CD4-positive, alpha-beta T cell (primary cell): ENCODE measurements at regions not wholly inside any gene's neighbourhood (a gene's known extent, or its start where the extent isn't known, plus 50 kb on each side); places are given as distances from the start of the nearest gene placed in this dataset.

Source experiments
- ATAC-seq: fragments of 200-7000 bp; cut with Tn5 transposase; one replicate; pipeline ENCODE4 v1.10.0; 2022; ENCODE audit warnings: mild to moderate bottlenecking; ENCODE audit not compliant: poor library complexity
- CTCF ChIA-PET: fragments of 350-600 bp; sonication (Branson Sonifier 250); formaldehyde crosslinking; loops from one replicate; lab custom pipeline; 2021; ENCODE audit warnings: antibody characterized with exemption, inconsistent platforms; lab: Charles Lee
- POLR2A ChIA-PET: fragments of 350-600 bp; sonication (Branson Sonifier 250); formaldehyde crosslinking; loops from one replicate; lab custom pipeline; 2021; ENCODE audit warnings: antibody characterized with exemption, inconsistent platforms; lab: Charles Lee
- DNase-seq, 14 experiments: peaks; one replicate each; pipeline ENCODE4 v3.0.0-alpha.2; 2013 to 2020; ENCODE audit warnings: mixed read lengths in 2 of 14
- H3K27ac ChIP-seq, 2 donors: one replicate each; pipeline versions ENCODE4 v1.5.1 to v1.7.0; 2013; ENCODE audit warnings: low read length in 2 of 2, low read depth in 1 of 2, mild to moderate bottlenecking in 1 of 2
- H3K27me3 ChIP-seq, 2 experiments: 1 replicate in 1 of 2; 2 replicates in 1 of 2; pipeline versions ENCODE4 v1.6.1 to v1.7.0; 2013; ENCODE audit warnings: low read length in 2 of 2, control low read depth in 1 of 2, mild to moderate bottlenecking in 1 of 2, moderate library complexity in 1 of 2; ENCODE audit not compliant: insufficient read depth in 2 of 2, control insufficient read depth in 1 of 2
- H3K36me3 ChIP-seq: one replicate; pipeline ENCODE4 v1.6.1; 2013; ENCODE audit warnings: low read length, control low read depth; ENCODE audit not compliant: insufficient read depth
- H3K4me1 ChIP-seq: one replicate; pipeline ENCODE4 v1.6.1; 2013; ENCODE audit warnings: low read length, control low read depth; ENCODE audit not compliant: insufficient read depth
- H3K4me3 ChIP-seq: one replicate; pipeline ENCODE4 v1.5.1; 2013; ENCODE audit warnings: mild to moderate bottlenecking, low read length, moderate library complexity
- H3K9me3 ChIP-seq, 2 experiments: 1 replicate in 1 of 2; 2 replicates in 1 of 2; pipeline versions ENCODE4 v1.6.1 to v1.7.0; 2013; ENCODE audit warnings: low read length in 2 of 2, mild to moderate bottlenecking in 2 of 2, control low read depth in 1 of 2, moderate library complexity in 1 of 2; ENCODE audit not compliant: control insufficient read depth in 1 of 2, insufficient read depth in 1 of 2
- H3K27ac Mint-ChIP-seq: one replicate; pipeline ENCODE4 v1.8.0; 2020; ENCODE audit warnings: mixed read lengths
- H3K27me3 Mint-ChIP-seq: one replicate; pipeline ENCODE4 v1.8.0; 2021; ENCODE audit warnings: mixed read lengths
- H3K36me3 Mint-ChIP-seq: one replicate; pipeline ENCODE4 v1.8.0; 2021; ENCODE audit warnings: low read depth, mixed read lengths
- H3K4me1 Mint-ChIP-seq: one replicate; pipeline ENCODE4 v1.8.0; 2021; ENCODE audit warnings: low read depth, mixed read lengths
- H3K4me3 Mint-ChIP-seq: one replicate; pipeline ENCODE4 v1.8.0; 2020; ENCODE audit warnings: mild to moderate bottlenecking, mixed read lengths
- H3K9me3 Mint-ChIP-seq: one replicate; pipeline ENCODE4 v1.8.0; 2020; ENCODE audit warnings: mixed read lengths
- CTCF ChIP-seq: fragments of 200-600 bp; IDR thresholded peaks from one replicate; pipeline ENCODE4 v1.8.0; 2022; ENCODE audit warnings: antibody characterized with exemption, mild to moderate bottlenecking
- intact Hi-C, 2 experiments: fragments of 100-400 bp; cut with DNase I in 1 of 2; cut with micrococcal nuclease in 1 of 2; formaldehyde crosslinking; loops; one replicate each; pipeline versions ENCODE4 v1.15.1 to v1.9.0; 2023 to 2025; cut with DNase I, micrococcal nuclease

DNA sequence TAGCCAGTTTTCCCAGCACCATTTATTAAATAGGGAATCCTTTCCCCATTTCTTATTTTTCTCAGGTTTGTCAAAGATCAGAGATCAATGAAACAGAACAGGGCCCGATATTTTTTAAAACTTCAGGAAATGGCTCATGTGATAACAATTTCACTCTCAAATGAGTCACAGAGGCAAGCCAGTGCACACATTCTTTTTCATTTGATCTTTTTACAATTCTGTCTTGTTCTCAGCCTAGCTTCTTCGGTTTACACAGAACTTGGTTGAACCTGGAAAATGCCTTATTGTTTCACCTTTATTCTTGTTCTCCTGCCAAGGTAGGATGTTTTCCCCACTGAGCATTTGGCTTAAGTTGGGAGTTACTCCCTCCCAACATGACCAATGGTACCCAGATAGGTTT, 258.9 kb downstream of the COL12A1 start:
- Mint-ChIP-seq H3K9me3 (peaks cover 11% of the 10 kb centered on the region), H3K27ac (no peak overlapping the region), H3K36me3 (no peaks in the 10 kb centered on the region), H3K4me1 (no peaks in the 10 kb centered on the region), H3K27me3 (no peaks in the 10 kb centered on the region), H3K4me3 (no peak overlapping the region)
- H3K4me1 ChIP-seq = no peaks in the 10 kb centered on the region
- H3K36me3 ChIP-seq = no peaks in the 10 kb centered on the region
- TF ChIP-seq CTCF = no peak
- intact Hi-C loops = no loop called here
- H3K27me3 ChIP-seq = no peaks in the 10 kb centered on the region
- H3K27ac ChIP-seq = no peak overlapping the region
- no peak overlapping the region for H3K4me3 ChIP-seq
- DNase-seq = no peak
- ChIA-PET CTCF (no interaction called here), POLR2A (no interaction called here)
- ATAC-seq = no peak
- H3K9me3 ChIP-seq = no peaks in the 10 kb centered on the region

- Histone ChIP-seq H3K36me3 (no peaks in the 10 kb centered on the region), H3K27ac (no peak overlapping the region), H3K4me3 (no peak overlapping the region), H3K4me1 (no peaks in the 10 kb centered on the region), H3K27me3 (no peaks in the 10 kb centered on the region), H3K9me3 (no peaks in the 10 kb centered on the region)
- H3K36me3 Mint-ChIP-seq = no peaks in the 10 kb centered on the region
- no peak overlapping the region for H3K27ac Mint-ChIP-seq
- no peak overlapping the region for H3K4me3 Mint-ChIP-seq
- TF ChIP-seq CTCF = no peak
- ATAC-seq = no peak
- intact Hi-C loops = no loop called here
- H3K4me1 Mint-ChIP-seq = no peaks in the 10 kb centered on the region
- CTCF ChIA-PET = no interaction called here
- POLR2A ChIA-PET = no interaction called here
- no peak for DNase-seq
- no peaks in the 10 kb centered on the region for H3K9me3 Mint-ChIP-seq
- H3K27me3 Mint-ChIP-seq = no peaks in the 10 kb centered on the region
These were observed 263.7 kb downstream of the COL12A1 start for GRCh38 chr6:74942130-74942529.

DNA sequence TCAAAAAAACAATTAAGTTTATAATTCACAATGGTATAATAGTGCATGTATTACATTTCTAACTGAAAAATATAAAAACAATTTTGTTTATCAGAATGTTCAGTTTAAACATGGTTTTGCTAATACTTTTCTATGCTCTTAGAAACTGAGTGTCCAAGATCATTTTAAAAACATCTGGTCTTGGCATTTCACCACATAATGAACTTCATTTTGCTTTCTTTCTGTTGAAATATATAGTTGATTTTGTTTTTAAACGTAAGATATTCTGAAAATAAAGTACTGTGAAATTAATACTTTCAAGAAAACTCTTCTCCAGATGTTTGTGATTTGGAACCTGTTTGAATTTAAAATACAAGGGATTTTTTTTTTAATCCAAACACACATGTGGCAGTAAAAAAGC, 264.4 kb downstream of the COL12A1 start:
- H3K36me3 ChIP-seq = no peaks in the 10 kb centered on the region
- no peak for DNase-seq
- H3K36me3 Mint-ChIP-seq = no peaks in the 10 kb centered on the region
- ChIA-PET POLR2A (no interaction called here), CTCF (no interaction called here)
- H3K27ac Mint-ChIP-seq = no peak overlapping the region
- intact Hi-C loops = no loop called here
- no peak overlapping the region for H3K27ac ChIP-seq
- no peak overlapping the region for H3K4me3 Mint-ChIP-seq
- no peak for ATAC-seq
- no peaks in the 10 kb centered on the region for H3K4me1 ChIP-seq
- H3K27me3 ChIP-seq = no peaks in the 10 kb centered on the region
- no peaks in the 10 kb centered on the region for H3K27me3 Mint-ChIP-seq
- H3K9me3 ChIP-seq = no peaks in the 10 kb centered on the region
- no peaks in the 10 kb centered on the region for H3K9me3 Mint-ChIP-seq
- H3K4me3 ChIP-seq = no peak overlapping the region
- no peak for TF ChIP-seq CTCF
- no peaks in the 10 kb centered on the region for H3K4me1 Mint-ChIP-seq
